H9 (cell line): ENCODE measurements at regions not wholly inside any gene's neighbourhood (a gene's known extent, or its start where the extent isn't known, plus 50 kb on each side); places are given as distances from the start of the nearest gene placed in this dataset.

ENCODE experiments used
- DNase-seq: peaks from one replicate; pipeline ENCODE4 v3.0.0-alpha.2; 2017
- H2AFZ ChIP-seq: one replicate; pipeline ENCODE4 v1.6.1; 2013; ENCODE audit warnings: mild to moderate bottlenecking, low read length, control low read depth, moderate library complexity
- H2AK5ac ChIP-seq: 2 replicates; pipeline ENCODE4 v1.6.1; 2013; ENCODE audit warnings: low read length, control low read depth, mixed read lengths; ENCODE audit not compliant: insufficient read length
- H2BK120ac ChIP-seq: one replicate; pipeline ENCODE4 v1.6.1; 2013; ENCODE audit warnings: low read depth, mild to moderate bottlenecking, low read length, control low read depth, inconsistent platforms; ENCODE audit not compliant: poor library complexity, severe bottlenecking
- H2BK12ac ChIP-seq: 2 replicates; pipeline ENCODE4 v1.6.1; 2013; ENCODE audit warnings: low read length, control low read depth, mixed read lengths, low read depth; ENCODE audit not compliant: insufficient read length
- H2BK15ac ChIP-seq: 2 replicates; pipeline ENCODE4 v1.6.1; 2013; ENCODE audit warnings: low read depth, low read length, control low read depth
- H2BK20ac ChIP-seq: one replicate; pipeline ENCODE4 v1.6.1; 2013; ENCODE audit warnings: low read depth, mild to moderate bottlenecking, low read length, control low read depth, inconsistent platforms; ENCODE audit not compliant: poor library complexity, severe bottlenecking
- H2BK5ac ChIP-seq: 2 replicates; pipeline ENCODE4 v1.6.1; 2013; ENCODE audit warnings: low read length, control low read depth, mixed read lengths; ENCODE audit not compliant: insufficient read length
- H3K14ac ChIP-seq: 2 replicates; pipeline ENCODE4 v1.6.1; 2013; ENCODE audit warnings: low read length, control low read depth; ENCODE audit not compliant: insufficient read depth
- H3K18ac ChIP-seq: 2 replicates; pipeline ENCODE4 v1.6.1; 2013; ENCODE audit warnings: low read depth, mild to moderate bottlenecking, mixed read lengths, low read length, control low read depth; ENCODE audit not compliant: insufficient read length
- H3K23ac ChIP-seq: 2 replicates; pipeline ENCODE4 v1.6.1; 2013; ENCODE audit warnings: low read length, control low read depth, mixed read lengths, low read depth; ENCODE audit not compliant: insufficient read length
- H3K23me2 ChIP-seq: 2 replicates; pipeline ENCODE4 v1.6.1; 2013; ENCODE audit warnings: low read depth, mild to moderate bottlenecking, mixed read lengths, low read length, control low read depth; ENCODE audit not compliant: insufficient read length, poor library complexity, severe bottlenecking
- H3K27ac ChIP-seq: 2 replicates; pipeline ENCODE4 v1.5.1; 2013; ENCODE audit warnings: low read length, control low read depth, mixed read lengths, low read depth; ENCODE audit not compliant: insufficient read length
- H3K27me3 ChIP-seq: 2 replicates; pipeline ENCODE4 v1.6.1; 2013; ENCODE audit warnings: low read length, control low read depth, inconsistent platforms; ENCODE audit not compliant: insufficient read depth
- H3K4ac ChIP-seq: 2 replicates; pipeline ENCODE4 v1.6.1; 2013; ENCODE audit warnings: low read depth, mild to moderate bottlenecking, control low read depth, inconsistent platforms, low read length, moderate library complexity
- H3K4me1 ChIP-seq: 2 replicates; pipeline ENCODE4 v1.6.1; 2013; ENCODE audit warnings: low read length, control low read depth, inconsistent platforms; ENCODE audit not compliant: insufficient read depth
- H3K4me2 ChIP-seq: 2 replicates; pipeline ENCODE4 v1.6.1; 2013; ENCODE audit warnings: low read length, control low read depth, mixed read lengths; ENCODE audit not compliant: insufficient read length, insufficient read depth
- H3K56ac ChIP-seq: 2 replicates; pipeline ENCODE4 v1.6.1; 2013; ENCODE audit warnings: low read depth, mild to moderate bottlenecking, mixed read lengths, low read length, control low read depth; ENCODE audit not compliant: insufficient read length
- H3K79me1 ChIP-seq: 2 replicates; pipeline ENCODE4 v1.6.1; 2013; ENCODE audit warnings: low read depth, mild to moderate bottlenecking, moderate library complexity, low read length, control low read depth, inconsistent platforms; ENCODE audit not compliant: insufficient read depth, poor library complexity, severe bottlenecking
- H3K79me2 ChIP-seq: 2 replicates; pipeline ENCODE4 v1.6.1; 2013; ENCODE audit warnings: low read length, control low read depth, inconsistent platforms; ENCODE audit not compliant: insufficient read depth
- H3K9ac ChIP-seq: 2 replicates; pipeline ENCODE4 v1.6.1; 2013; ENCODE audit warnings: low read length, control low read depth, mixed read lengths; ENCODE audit not compliant: insufficient read length; ENCODE audit errors: extremely low read depth
- H3K9me3 ChIP-seq: one replicate; pipeline ENCODE4 v1.6.1; 2013; ENCODE audit warnings: low read depth, low read length, inconsistent platforms; ENCODE audit not compliant: control insufficient read depth
- H3T11ph ChIP-seq: one replicate; pipeline ENCODE4 v1.6.1; 2013; ENCODE audit warnings: mild to moderate bottlenecking, low read length, control low read depth, inconsistent platforms
- H4K20me1 ChIP-seq: one replicate; pipeline ENCODE4 v1.6.1; 2013; ENCODE audit not compliant: control insufficient read depth, insufficient read length, insufficient read depth
- H4K5ac ChIP-seq: 2 replicates; pipeline ENCODE4 v1.6.1; 2013; ENCODE audit warnings: low read depth, mild to moderate bottlenecking, mixed read lengths, low read length, control low read depth; ENCODE audit not compliant: insufficient read length
- H4K8ac ChIP-seq: replicated peaks from 2 replicates; pipeline ENCODE4 v1.6.1; 2013; ENCODE audit warnings: low read length, control low read depth, mixed read lengths, low read depth; ENCODE audit not compliant: insufficient read length
- H4K91ac ChIP-seq: 2 replicates; pipeline ENCODE4 v1.6.1; 2013; ENCODE audit warnings: low read depth, mild to moderate bottlenecking, moderate library complexity, mixed read lengths, low read length, control low read depth; ENCODE audit not compliant: insufficient read length
- H3K27ac Mint-ChIP-seq, 3 experiments: 2 replicates in 2 of 3; 3 replicates in 1 of 3; pipeline ENCODE4 v1.8.0; 2020 to 2021; ENCODE audit warnings: mixed read lengths in 3 of 3, mild to moderate bottlenecking in 1 of 3, moderate library complexity in 1 of 3
- H3K27me3 Mint-ChIP-seq: 2 replicates; pipeline ENCODE4 v1.8.0; 2021; ENCODE audit warnings: low read depth, mild to moderate bottlenecking, moderate library complexity, mixed read lengths
- H3K36me3 Mint-ChIP-seq, 3 experiments: 2 replicates in 2 of 3; 3 replicates in 1 of 3; pipeline ENCODE4 v1.8.0; 2020 to 2021; ENCODE audit warnings: low read depth in 3 of 3, mixed read lengths in 3 of 3; ENCODE audit not compliant: insufficient read depth in 1 of 3
- H3K4me1 Mint-ChIP-seq, 2 experiments: 2 replicates each; pipeline ENCODE4 v1.8.0; 2020; ENCODE audit warnings: mixed read lengths in 2 of 2
- H3K4me3 Mint-ChIP-seq, 2 experiments: 2 replicates in 1 of 2; 3 replicates in 1 of 2; pipeline ENCODE4 v1.8.0; 2020 to 2021; ENCODE audit warnings: mild to moderate bottlenecking in 2 of 2, mixed read lengths in 2 of 2, moderate library complexity in 1 of 2
- H3K9me3 Mint-ChIP-seq, 2 experiments: 2 replicates in 1 of 2; 3 replicates in 1 of 2; pipeline ENCODE4 v1.8.0; 2020; ENCODE audit warnings: mild to moderate bottlenecking in 2 of 2, mixed read lengths in 2 of 2, moderate library complexity in 1 of 2
- WGBS: extraction: QIAGEN DNeasy Blood & Tissue Kit; methylation state at CpG from one replicate; pipeline ENCODE4 v1.1.7; 2013; ENCODE audit warnings: missing lambda C conversion rate, low lambda C conversion rate, mixed read lengths; ENCODE audit not compliant: insufficient read length; ENCODE audit errors: extremely low coverage; 5-methylcytosine and 5-hydroxymethylcytosine counted together
- TF ChIP-seq, protein P1 (sequence below): fragments of 200-600 bp; sonication (generic); conservative IDR thresholded peaks from 3 replicates; pipeline ENCODE4 v1.8.0; 2021; ENCODE audit warnings: antibody characterized with exemption, mild to moderate bottlenecking

DNA sequence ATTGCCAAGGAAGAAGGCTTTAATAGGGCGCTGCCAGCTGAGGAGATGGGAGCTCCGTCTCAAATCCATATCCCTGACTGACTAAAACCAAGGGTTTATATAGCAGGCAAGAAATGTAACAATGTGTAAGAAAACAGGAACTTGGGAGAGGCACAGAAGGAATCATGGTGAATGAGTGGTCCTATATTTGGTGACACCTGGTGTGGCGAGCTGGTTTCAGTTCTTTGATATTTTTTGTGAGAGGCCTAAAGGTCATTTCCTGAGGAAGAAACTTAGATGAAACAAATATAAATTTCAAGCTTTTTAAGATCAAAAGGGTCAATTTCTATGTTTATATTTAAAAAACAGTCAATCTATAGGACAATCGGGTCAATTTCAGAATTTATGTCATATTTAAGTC lies 826.3 kb downstream of the SLITRK6 start:
- H3K27ac ChIP-seq = no peak overlapping the region
- no CpG with 5 or more reads among the region's 4 CpGs for WGBS
- no peak overlapping the region for H3K9ac ChIP-seq
- no peak overlapping the region for H2AFZ ChIP-seq
- Mint-ChIP-seq H3K27me3 (no peaks in the 10 kb centered on the region), H3K4me1 (peaks cover 7% of the 10 kb centered on the region in 2 experiments; a peak in 3 of 4 replicates), H3K27ac (no peak overlapping the region), H3K36me3 (peaks cover 0 to 8% (median 0%) of the 10 kb centered on the region in 3 experiments; a peak in 1 of 7 replicates), H3K4me3 (no peak overlapping the region), H3K9me3 (peaks cover 0 to 4% of the 10 kb centered on the region in 2 experiments; a peak in 4 of 5 replicates)
- no peak overlapping the region for H4K8ac ChIP-seq
- H4K91ac ChIP-seq = no peak overlapping the region
- H2BK20ac ChIP-seq = no peak overlapping the region
- H3K23me2 ChIP-seq = no peaks in the 10 kb centered on the region
- no peak overlapping the region for H3K18ac ChIP-seq
- no peak for DNase-seq
- H3K27me3 ChIP-seq = no peaks in the 10 kb centered on the region
- H3K23ac ChIP-seq = no peak overlapping the region
- H3K79me1 ChIP-seq = no peaks in the 10 kb centered on the region
- TF ChIP-seq, protein P1, sequence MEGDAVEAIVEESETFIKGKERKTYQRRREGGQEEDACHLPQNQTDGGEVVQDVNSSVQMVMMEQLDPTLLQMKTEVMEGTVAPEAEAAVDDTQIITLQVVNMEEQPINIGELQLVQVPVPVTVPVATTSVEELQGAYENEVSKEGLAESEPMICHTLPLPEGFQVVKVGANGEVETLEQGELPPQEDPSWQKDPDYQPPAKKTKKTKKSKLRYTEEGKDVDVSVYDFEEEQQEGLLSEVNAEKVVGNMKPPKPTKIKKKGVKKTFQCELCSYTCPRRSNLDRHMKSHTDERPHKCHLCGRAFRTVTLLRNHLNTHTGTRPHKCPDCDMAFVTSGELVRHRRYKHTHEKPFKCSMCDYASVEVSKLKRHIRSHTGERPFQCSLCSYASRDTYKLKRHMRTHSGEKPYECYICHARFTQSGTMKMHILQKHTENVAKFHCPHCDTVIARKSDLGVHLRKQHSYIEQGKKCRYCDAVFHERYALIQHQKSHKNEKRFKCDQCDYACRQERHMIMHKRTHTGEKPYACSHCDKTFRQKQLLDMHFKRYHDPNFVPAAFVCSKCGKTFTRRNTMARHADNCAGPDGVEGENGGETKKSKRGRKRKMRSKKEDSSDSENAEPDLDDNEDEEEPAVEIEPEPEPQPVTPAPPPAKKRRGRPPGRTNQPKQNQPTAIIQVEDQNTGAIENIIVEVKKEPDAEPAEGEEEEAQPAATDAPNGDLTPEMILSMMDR = no peak
- no peak overlapping the region for H3K14ac ChIP-seq
- no peaks in the 10 kb centered on the region for H4K20me1 ChIP-seq
- H3K4ac ChIP-seq = no peak overlapping the region
- H2BK15ac ChIP-seq = no peak overlapping the region
- H3K4me2 ChIP-seq = no peak overlapping the region
- no peaks in the 10 kb centered on the region for H3K9me3 ChIP-seq
- H3T11ph ChIP-seq = no peak overlapping the region
- no peaks in the 10 kb centered on the region for H3K79me2 ChIP-seq
- no peak overlapping the region for H4K5ac ChIP-seq
- no peak overlapping the region for H3K56ac ChIP-seq
- no peak overlapping the region for H2BK5ac ChIP-seq
- H3K4me1 ChIP-seq = no peaks in the 10 kb centered on the region; the same call in 1 of the 2 replicates
- no peak overlapping the region for H2BK12ac ChIP-seq
- no peak overlapping the region for H2AK5ac ChIP-seq
- no peak overlapping the region for H2BK120ac ChIP-seq
